ENCODE measurements at regions not wholly inside any gene's neighbourhood (a gene's known extent, or its start where the extent isn't known, plus 50 kb on each side); places are given as distances from the start of the nearest gene placed in this dataset.

DNA sequence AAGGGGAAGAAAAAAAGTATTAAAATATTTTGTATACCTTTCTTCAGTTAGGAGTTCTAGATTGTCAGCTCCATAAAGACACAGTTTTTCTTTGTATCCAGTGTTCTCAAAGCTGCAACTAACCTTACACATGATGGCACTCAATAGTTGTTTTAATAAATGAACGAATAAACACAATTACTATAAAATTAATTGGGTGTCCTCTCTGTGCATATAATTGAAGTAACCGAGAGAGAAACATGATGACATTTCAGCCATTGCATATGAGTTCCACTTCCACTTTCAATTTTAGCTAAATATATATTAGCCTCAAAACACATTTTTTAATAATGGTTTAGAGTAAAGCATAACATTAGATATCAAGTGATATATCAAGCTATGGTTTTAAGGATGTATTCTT is 671.2 kb downstream of the LRFN5 start:
- no peak for TF ChIP-seq EP300 (IDR thresholded peaks at IDR 0.05; ENCODE audit: low read depth)
- no peak for TF ChIP-seq POLR2A (IDR thresholded peaks at IDR 0.05)
- TF ChIP-seq CTCF (IDR thresholded peaks at IDR 0.05) = no peak
- intact Hi-C loops (cut with DNase I; ENCODE audit: low total_unique reads) (no loop called here), in situ Hi-C loops (cut with MboI; ENCODE audit: low pct_ligation_motif_present in 1 of 4, low pct_unique_long_range_greater_than_20kb in 1 of 4, low sequenced_read_pairs in 3 of 4) (no loop called here)

GRCh38 chr14:42269234-42269633 is 662.6 kb downstream of the LRFN5 start:
- no peak for DNase-seq
- in situ Hi-C loops (cut with MboI; ENCODE audit: low pct_ligation_motif_present in 1 of 4, low pct_unique_long_range_greater_than_20kb in 1 of 4, low sequenced_read_pairs in 3 of 4) = no loop called here
- no peak for TF ChIP-seq CTCF (IDR thresholded peaks at IDR 0.05)
- TF ChIP-seq POLR2A (IDR thresholded peaks at IDR 0.05) = no peak
- TF ChIP-seq EP300 (IDR thresholded peaks at IDR 0.05; ENCODE audit: low read depth) = no peak
- TF ChIP-seq POLR2AphosphoS5 (IDR thresholded peaks at IDR 0.05) = no peak

More for the DNA sequence above, 671.2 kb downstream of the LRFN5 start:
- Histone ChIP-seq H3K36me3 (no peaks in the 10 kb centered on the region), H3K4me1 (no peaks in the 10 kb centered on the region), H3K27ac (no peak overlapping the region), H3K4me3 (no peak overlapping the region), H3K9me3 (no peaks in the 10 kb centered on the region), H3K27me3 (no peaks in the 10 kb centered on the region)
- DNase-seq = no peak
- 65 to 70% methylated on average over 2 of the region's 2 CpGs for WGBS, 2 donors (ENCODE audit: low coverage in 1 of 2)

DNA sequence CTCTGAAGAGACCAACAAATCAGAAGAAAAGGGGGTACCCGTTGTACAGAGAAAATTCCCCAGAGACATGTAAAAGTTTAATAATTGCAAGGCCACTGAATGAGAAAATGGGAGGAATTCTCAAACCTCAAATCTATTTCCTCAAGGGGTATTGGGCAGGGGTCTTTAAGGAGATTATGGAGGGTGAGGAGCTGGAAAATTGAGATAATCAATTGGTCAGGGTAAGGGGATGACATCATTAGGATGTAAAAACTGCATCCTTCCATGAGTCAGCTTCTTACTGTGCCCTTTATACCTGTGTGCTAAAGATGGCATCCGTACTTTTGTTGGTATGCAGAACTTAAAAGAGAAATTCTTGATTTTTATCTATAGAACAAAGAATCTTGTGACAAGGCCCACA is 641.5 kb downstream of the LRFN5 start:
- no peak for DNase-seq
- Histone ChIP-seq H3K27ac (no peak overlapping the region), H3K4me3 (no peak overlapping the region), H3K9me3 (no peaks in the 10 kb centered on the region), H3K4me1 (no peaks in the 10 kb centered on the region), H3K36me3 (no peaks in the 10 kb centered on the region), H3K27me3 (no peaks in the 10 kb centered on the region)
- TF ChIP-seq EP300 (IDR thresholded peaks at IDR 0.05; ENCODE audit: low read depth) (no peak), POLR2AphosphoS5 (IDR thresholded peaks at IDR 0.05) (no peak), POLR2A (IDR thresholded peaks at IDR 0.05) (no peak), CTCF (IDR thresholded peaks at IDR 0.05) (no peak)
- 73 to 78% methylated on average over 2 of the region's 2 CpGs for WGBS, 2 donors (ENCODE audit: low coverage in 1 of 2)
- intact Hi-C loops (cut with DNase I; ENCODE audit: low total_unique reads) = no loop called here
- in situ Hi-C loops (cut with MboI; ENCODE audit: low pct_ligation_motif_present in 1 of 4, low pct_unique_long_range_greater_than_20kb in 1 of 4, low sequenced_read_pairs in 3 of 4) = no loop called here

More at GRCh38 chr14:42269234-42269633, 662.6 kb downstream of the LRFN5 start:
- WGBS, 2 donors (ENCODE audit: low coverage in 1 of 2) = 69 to 80% methylated on average over 1 of the region's 1 CpG
- H3K27me3 ChIP-seq = no peaks in the 10 kb centered on the region
- intact Hi-C loops (cut with DNase I; ENCODE audit: low total_unique reads) = no loop called here
- H3K9me3 ChIP-seq = no peaks in the 10 kb centered on the region
- H3K4me1 ChIP-seq = no peaks in the 10 kb centered on the region
- no peak overlapping the region for H3K4me3 ChIP-seq
- H3K27ac ChIP-seq = no peak overlapping the region
- no peaks in the 10 kb centered on the region for H3K36me3 ChIP-seq

DNA sequence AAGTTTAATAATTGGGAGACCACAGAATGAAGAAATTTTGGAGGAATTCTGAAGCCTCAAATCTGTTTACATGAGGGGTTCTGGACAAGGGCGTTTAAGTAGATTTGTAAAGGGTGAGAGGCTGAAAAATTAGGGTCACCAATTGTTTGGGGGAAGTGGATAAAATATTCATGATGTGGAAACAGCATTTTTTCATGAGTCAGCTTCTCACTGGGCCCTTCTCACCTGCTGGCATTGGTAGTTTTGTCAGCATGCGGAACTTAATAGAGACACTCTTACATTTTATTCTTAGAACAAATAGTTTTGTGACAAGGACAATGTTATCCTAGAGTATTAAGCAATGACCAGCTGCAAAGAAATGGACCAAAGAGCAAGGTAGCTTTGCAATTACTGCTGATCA is 634.4 kb downstream of the LRFN5 start:
- intact Hi-C loops (cut with DNase I; ENCODE audit: low total_unique reads) (no loop called here), in situ Hi-C loops (cut with MboI; ENCODE audit: low pct_ligation_motif_present in 1 of 4, low pct_unique_long_range_greater_than_20kb in 1 of 4, low sequenced_read_pairs in 3 of 4) (no loop called here)
- Histone ChIP-seq H3K36me3 (no peaks in the 10 kb centered on the region), H3K4me3 (no peak overlapping the region), H3K27ac (no peak overlapping the region), H3K27me3 (no peaks in the 10 kb centered on the region), H3K4me1 (no peaks in the 10 kb centered on the region), H3K9me3 (no peaks in the 10 kb centered on the region)
- 72 to 79% methylated on average over 2 of the region's 2 CpGs for WGBS, 2 donors (ENCODE audit: low coverage in 1 of 2)
- no peak for DNase-seq
- TF ChIP-seq EP300 (IDR thresholded peaks at IDR 0.05; ENCODE audit: low read depth) (no peak), POLR2A (IDR thresholded peaks at IDR 0.05) (no peak)

GRCh38 chr14:42229976-42230375 is 623.3 kb downstream of the LRFN5 start:
- WGBS, 2 donors (ENCODE audit: low coverage in 1 of 2) = 67 to 68% methylated on average over 3 of the region's 3 CpGs
- no peaks in the 10 kb centered on the region for H3K36me3 ChIP-seq
- TF ChIP-seq POLR2AphosphoS5 (IDR thresholded peaks at IDR 0.05) (no peak), EP300 (IDR thresholded peaks at IDR 0.05; ENCODE audit: low read depth) (no peak), POLR2A (IDR thresholded peaks at IDR 0.05) (no peak), CTCF (IDR thresholded peaks at IDR 0.05) (no peak)
- intact Hi-C loops (cut with DNase I; ENCODE audit: low total_unique reads) (no loop called here), in situ Hi-C loops (cut with MboI; ENCODE audit: low pct_ligation_motif_present in 1 of 4, low pct_unique_long_range_greater_than_20kb in 1 of 4, low sequenced_read_pairs in 3 of 4) (no loop called here)
- no peak for DNase-seq
- no peak overlapping the region for H3K4me3 ChIP-seq
- H3K27ac ChIP-seq = no peak overlapping the region
- H3K4me1 ChIP-seq = no peaks in the 10 kb centered on the region
- H3K27me3 ChIP-seq = no peaks in the 10 kb centered on the region
- H3K9me3 ChIP-seq = no peaks in the 10 kb centered on the region
